GM13977 (cell line): ENCODE measurements at regions not wholly inside any gene's neighbourhood (a gene's known extent, or its start where the extent isn't known, plus 50 kb on each side); places are given as distances from the start of the nearest gene placed in this dataset.
"Not testable (repeated sequence)": the region's sequence is repeated elsewhere in the genome, so short reads cannot be mapped to it uniquely, and the experiment has no call there.

Experiments
- DNase-seq: peaks from one replicate; pipeline ENCODE4 v3.0.0; 2012; ENCODE audit warnings: low spot score
- CTCF ChIP-seq: IDR thresholded peaks from 2 replicates; pipeline ENCODE4 v1.5.1; 2012; ENCODE audit warnings: mild to moderate bottlenecking, control low read depth; ENCODE audit not compliant: insufficient read depth; ENCODE audit errors: extremely low read depth, missing control alignments
- in situ Hi-C: fragments of 300-500 bp; cut with MboI; formaldehyde crosslinking; loops from one replicate; pipeline ENCODE4 v1.12.0; 2022; ENCODE audit warnings: low sequenced_read_pairs, low pct_unique_long_range_greater_than_20kb, mixed read lengths, inconsistent platforms; ENCODE audit not compliant: unreplicated experiment

GRCh38 chr2:584863-585823 lies 92.1 kb downstream of the TMEM18 start:
- TF ChIP-seq CTCF = no peak
- in situ Hi-C loops = no loop called here
- DNase-seq = peak; percentile 48

DNA sequence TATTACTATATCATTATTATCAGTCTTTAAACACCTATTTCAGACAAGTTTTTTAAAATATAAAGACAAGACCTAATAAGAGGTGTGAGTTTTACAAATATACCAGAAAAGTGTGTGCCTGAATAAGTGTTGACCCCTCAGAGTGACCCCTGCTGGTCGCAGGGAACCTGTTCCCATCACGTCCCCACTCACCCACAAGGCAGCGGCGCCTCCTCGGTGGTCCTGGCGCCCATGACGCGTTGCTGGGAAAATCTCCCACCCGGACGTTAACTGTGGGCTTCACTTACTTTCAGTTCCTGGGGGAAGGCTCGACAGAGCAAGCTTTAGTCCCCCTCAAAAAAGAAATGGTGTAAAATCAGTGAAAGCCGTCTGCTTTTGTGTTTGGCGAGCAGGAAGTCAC lies 93.5 kb downstream of the TMEM18 start:
- in situ Hi-C loops = no loop called here
- DNase-seq = no peak
- TF ChIP-seq CTCF = no peak

GRCh38 chr2:582792-583528 lies 94.2 kb downstream of the TMEM18 start:
- in situ Hi-C loops = no loop called here
- DNase-seq = no peak
- TF ChIP-seq CTCF = no peak

- in situ Hi-C loops, DNase-seq: not testable (repeated sequence)
Measured at GRCh38 chr2:582289-582688, 94.9 kb downstream of the TMEM18 start.

- no peak for TF ChIP-seq CTCF
- no peak for DNase-seq
- in situ Hi-C loops = no loop called here
Measured at GRCh38 chr2:579961-580360, 97.2 kb downstream of the TMEM18 start.

- TF ChIP-seq CTCF = no peak
- no peak for DNase-seq
- in situ Hi-C loops = no loop called here
Measured at GRCh38 chr2:579351-579886, 97.8 kb downstream of the TMEM18 start.

GRCh38 chr2:576292-576691 lies 100.9 kb downstream of the TMEM18 start:
- in situ Hi-C loops = no loop called here
- TF ChIP-seq CTCF = no peak
- no peak for DNase-seq
